HG03159 (cell line): ENCODE measurements at regions not wholly inside any gene's neighbourhood (a gene's known extent, or its start where the extent isn't known, plus 50 kb on each side); places are given as distances from the start of the nearest gene placed in this dataset.

ENCODE experiments used
- ATAC-seq: cut with Tn5 transposase; IDR thresholded peaks from one replicate; pipeline ENCODE4 v1.9.1; 2021; ENCODE audit warnings: mild to moderate bottlenecking, moderate library complexity; ENCODE audit not compliant: unreplicated experiment

DNA sequence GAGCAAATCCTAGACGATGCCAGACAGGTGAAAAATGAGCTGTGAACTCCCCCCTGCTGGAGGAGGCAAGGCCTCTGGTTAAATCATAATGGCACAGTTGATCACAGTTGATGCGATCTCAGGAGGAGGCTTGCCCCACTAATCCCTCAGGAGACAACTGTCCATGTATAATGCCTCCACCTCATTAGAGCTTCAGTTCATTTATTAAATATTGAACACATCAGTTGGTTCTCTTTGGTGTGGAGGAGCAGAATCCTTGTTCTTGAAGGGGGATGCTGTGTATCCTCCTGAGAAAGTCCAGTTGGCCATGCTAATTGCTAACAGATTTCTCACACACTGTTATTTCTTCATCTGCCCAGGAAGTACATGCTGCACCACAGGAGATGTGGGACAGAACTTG, 290.5 kb downstream of the IGSF11 start:
- ATAC-seq: no peak

DNA sequence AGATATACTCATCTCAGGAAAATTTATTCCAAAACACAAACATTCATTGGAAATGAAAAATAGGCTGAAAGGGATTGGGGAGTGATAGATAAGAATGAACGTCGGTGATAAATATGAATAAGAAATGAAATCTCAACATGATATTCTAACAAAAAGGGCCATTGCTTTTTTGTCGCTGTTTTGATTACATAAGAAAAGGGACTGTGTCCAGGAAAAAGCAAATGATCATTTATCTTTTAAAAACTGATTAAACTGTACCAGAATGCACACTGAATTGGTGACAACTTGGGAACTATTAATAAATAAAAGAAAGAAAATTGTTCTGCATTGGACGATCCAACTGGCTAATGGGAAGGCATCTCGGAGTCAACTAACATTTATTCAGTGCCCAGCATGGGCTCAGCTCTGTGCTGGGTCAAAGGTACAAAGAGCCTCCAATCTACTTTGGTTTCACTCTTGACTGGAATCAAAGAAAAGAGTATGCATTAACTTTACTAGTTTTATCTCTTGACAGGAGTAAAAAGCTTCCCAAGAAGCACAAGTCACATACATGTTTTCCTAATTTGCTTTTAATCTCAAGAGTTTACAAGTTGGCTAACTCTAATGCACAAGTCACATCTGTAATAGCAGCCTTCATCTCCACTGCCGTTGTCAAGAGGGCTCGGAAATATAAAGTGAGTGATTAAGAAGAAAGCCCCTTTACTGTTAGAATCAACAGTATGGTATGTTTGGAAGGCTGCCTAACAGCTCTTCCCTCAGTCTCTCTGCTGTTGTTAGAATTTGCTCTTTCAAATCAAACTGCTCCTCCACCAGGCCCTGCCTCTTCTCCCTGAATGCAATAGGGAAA, 280.0 kb downstream of the IGSF11 start:
- ATAC-seq: no peak

DNA sequence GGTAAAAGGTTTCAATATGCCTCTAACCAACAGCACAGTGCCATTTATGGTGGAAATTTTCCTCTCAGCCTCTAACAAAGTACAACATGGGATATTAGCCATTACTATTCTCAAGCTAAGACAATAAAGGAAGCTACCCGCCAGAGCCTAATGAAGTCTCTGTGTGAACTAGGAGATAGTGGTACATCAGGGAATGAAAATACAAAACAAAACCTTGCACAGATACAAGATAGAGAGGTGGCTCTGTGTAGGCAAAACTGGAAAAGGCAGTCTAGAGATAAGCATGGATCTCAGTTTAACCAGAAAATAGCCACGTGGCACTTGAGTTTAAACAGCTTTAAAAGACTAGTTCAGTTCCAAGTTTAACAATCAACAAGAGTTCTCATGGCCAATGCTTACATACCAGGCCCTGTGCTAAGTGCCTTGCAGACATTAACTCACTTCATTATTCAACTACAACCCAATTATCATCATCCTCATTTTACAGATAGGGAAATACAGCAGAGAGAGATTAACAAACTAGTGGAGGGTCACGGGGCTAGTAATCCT, 279.3 kb downstream of the IGSF11 start:
- ATAC-seq: no peak

DNA sequence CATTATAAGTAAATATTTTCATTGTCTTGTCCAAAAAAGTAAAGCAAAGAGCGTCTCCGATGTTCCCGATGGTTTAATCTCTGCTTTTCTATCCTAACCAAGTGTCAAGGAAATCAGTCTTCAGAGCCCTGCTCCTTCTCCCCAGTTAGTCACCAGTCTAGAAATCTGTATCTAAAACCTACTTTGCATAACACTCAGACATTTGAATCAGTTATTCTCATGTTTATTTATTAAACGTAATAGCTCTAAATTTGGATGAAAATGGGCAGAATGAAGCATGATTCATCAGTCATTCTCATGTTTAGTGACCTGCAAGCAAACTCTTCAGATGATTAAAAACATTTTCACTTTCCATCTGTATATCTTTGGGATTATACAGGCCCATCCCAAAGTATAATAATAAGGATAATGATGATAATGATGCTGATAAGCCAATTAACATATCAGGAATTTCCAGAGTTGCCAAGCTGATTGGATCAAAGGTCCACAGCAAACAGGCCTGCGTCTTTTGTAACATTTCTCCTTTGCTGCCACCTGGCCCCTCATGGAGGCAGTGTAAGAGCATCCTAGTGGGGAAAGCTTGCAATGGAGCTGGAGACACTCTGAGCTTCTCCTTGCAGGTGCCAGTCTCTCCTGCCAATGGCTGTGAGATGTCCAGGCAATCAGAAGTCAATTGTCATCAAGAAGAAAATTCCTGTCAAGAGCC, 273.9 kb downstream of the IGSF11 start:
- peak; percentile 38 for ATAC-seq

DNA sequence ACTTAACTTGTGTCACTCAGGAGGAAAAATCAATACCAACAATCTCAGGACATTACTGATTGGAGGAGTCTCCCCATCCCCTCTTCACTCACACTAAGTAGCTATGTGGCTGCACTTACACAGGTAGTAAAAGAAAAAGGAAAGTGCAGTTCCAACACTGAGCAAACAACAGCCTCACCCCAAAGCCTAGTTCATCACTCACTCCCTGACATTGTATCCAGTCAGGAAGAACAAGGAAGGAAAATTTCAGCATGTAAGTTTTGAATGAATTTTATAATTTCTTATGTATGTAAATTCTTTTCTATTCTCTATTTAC, 273.4 kb downstream of the IGSF11 start:
- no peak for ATAC-seq

DNA sequence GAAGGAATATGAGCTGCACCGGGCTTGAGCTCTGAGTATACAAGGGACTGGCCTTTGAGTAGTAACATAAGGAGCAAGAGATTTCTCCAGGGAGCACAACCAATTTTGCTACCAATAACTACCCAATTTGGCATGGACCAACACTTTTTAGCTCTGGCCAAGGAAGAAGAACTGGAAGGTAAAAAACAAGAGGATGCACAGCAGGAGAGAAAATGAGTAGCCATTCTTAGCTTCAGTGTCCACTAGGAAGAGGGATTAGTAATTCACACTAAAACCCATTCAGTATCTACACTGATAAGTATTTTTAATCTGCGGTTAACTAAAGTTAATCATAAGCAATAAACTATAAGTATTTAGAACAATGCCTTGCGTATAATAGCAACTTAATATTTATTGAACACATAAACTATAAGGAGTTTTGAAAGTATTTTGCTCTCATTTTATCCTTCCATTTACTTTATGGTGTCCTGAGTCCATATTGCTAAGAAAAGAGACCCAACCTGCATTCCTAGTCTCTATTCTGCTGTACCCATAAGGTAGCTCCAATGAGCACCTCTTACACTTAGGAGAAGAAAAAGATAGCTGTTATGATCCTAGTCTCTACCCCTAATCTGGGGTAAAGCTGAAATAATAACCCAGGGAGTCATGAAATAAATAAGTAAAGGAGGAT, 268.9 kb downstream of the IGSF11 start:
- ATAC-seq: no peak

DNA sequence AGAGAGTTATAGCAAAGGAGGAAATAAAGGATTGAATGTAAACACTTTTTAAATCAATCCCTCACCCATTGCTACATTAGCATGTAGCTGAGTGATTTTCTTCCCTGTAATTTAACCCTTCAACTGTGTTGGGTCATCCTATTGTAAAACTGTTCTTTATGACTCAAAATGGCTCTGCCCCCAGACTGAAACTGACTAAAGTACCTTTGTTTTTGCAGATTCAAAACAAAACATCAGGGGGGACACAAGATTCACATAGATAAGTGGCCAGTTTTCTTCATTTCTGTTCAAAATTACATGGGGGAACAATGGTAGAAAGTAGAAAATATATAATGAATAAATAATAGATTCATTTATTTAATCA, 268.4 kb downstream of the IGSF11 start:
- ATAC-seq: no peak

DNA sequence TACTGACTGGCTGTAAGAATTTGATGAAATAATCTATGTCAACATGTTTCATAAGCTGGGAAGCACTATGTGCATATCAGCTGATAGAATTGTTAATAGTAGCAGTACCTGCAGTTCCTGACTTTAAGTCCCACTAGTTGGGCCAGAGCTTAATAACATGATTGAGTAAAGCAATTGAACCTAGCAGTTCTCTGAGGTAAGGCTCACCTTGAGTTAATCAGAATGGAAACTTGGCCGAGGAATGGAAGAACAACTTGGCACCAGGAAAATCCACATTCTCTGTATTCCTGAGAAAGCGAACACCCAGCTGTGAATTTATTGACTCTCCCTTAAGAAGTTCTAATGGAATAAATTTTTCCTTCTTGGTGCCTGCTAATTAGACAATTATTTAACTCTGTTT, 262.6 kb downstream of the IGSF11 start:
- ATAC-seq: no peak

DNA sequence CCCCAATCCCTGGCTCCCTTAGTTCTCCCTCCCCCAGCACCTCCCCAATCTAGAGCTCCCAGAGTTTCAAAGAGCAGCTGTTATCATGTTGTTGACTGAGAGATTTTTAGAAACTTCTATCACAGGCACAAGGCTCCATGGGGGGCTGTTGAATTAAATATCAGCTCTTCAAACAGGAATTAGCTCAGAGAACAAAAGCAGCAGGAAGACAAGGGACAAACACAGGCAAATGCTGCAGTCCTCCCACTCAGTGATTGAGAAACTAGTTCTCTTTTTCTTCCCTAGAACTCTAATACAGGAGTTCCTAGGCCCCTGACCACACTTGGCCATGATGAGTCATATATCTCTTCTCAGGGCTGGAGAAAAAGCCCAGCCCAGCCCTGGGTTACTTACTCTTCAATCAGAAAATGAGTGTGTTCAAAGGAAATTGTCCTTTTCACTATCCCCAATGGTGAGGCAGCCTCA, 262.1 kb downstream of the IGSF11 start:
- peak; percentile 97 for ATAC-seq

DNA sequence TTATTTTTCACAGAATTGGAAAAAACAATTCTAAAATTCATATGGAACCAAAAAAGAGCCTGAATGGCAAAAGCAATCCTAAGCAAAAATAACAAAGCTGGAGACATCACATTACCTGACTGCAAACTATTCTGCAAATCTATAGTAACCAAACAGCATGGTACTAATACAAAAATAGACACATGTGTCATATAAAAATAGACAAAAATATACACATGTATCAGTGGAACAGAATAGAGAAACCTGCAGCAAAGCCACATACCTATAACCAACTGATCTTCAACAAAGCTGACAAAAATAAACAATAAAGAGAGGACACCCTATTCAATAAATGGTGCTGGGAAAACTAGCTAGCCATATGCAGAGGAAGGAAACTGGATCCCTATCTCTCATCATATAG, 259.6 kb downstream of the IGSF11 start:
- no peak for ATAC-seq

DNA sequence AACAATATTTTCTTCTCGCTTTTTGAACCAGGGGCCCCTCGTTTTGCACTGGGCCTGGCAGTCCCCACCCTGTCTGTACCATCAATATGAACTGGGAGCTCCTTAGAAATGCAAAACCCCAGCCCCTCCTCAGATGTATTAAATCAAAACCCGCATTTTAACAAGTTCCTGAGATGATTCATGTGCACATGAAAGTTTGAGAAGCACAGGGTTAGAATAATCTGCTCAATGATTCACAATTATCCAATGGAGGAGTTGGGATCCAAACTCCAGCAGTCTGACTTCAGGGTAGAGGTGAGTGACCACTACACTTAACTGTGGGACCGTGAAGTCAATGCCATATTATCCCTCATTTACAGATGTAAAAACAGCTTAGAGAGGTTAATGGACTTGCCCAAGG, 256.4 kb downstream of the IGSF11 start:
- no peak for ATAC-seq

DNA sequence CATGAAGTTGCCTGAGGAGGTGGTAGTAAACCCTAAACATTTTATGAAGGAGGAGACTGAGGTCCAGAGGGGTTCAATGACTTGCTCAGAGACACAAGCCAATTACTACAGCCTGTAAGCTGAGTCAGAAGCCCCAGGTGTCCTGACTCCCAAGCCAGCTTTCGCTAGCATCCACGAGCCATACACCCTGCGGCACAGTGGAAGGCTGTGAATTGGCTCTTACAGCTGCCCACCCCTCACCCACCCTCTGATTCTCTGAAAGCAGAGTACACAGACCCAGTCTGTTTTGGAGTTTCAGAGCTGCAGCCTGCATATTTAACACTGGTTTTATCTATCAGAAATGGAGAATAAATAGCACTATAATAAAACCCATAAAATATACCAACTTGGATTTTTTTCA, 253.4 kb downstream of the IGSF11 start:
- no peak for ATAC-seq

DNA sequence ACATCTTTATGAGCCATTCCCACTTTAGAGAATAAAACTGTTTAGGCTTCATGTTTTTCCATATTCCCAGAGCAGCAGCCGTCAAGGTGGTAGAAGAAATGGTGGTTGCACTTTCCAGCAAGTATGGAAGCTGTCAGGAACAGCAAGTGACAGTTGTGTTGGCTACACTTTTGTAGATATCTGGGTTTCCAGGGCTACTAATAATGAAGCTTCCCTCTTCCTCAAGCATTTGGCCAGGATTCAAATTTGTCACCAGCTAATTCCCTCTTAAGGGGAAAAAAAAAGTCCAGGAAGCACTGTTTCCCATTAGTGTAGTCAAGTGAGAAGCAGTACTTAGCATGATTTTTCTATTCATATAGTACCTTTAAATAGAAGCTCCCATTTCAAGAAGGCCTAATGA, 252.8 kb downstream of the IGSF11 start:
- no peak for ATAC-seq

DNA sequence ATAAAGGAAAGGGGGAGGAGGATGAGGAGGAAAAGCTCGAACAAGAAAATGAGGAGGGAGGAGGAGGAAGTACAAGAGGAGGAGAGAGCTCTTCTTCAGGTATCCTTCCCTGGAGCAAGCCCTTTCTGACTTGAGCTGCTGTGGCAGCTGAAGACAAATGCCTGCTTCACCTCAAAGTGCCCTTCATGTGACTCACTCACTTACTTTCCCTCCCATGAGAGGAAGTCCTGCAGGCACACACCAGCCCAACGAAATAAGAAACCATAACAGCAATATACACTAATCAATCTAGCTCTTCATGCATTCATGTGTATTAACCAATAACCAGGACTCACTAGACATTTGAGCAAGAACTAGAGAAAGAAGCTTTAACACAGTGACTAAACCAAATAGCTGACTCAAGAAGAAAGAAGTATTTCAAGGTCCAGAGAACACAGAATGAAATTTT, 251.9 kb downstream of the IGSF11 start:
- peak; percentile 96 for ATAC-seq

DNA sequence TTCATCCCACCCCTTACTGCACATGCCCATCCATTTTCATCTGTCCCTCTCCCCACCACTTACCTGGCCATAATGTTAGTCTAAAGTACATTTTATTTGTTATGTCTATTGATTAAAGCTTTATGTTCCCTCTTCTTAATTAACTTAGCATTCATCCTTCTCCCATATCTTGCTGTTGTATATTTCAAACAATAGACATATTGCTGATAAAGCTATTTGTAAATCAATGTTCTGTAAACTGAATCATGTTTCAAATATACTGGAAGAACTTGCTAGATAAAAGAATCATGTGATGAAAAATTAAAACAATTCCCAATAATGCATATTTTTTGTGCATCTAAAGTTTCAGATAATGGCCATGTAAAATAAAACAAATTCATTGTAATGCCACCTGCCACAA, 249.2 kb downstream of the IGSF11 start:
- no peak for ATAC-seq

DNA sequence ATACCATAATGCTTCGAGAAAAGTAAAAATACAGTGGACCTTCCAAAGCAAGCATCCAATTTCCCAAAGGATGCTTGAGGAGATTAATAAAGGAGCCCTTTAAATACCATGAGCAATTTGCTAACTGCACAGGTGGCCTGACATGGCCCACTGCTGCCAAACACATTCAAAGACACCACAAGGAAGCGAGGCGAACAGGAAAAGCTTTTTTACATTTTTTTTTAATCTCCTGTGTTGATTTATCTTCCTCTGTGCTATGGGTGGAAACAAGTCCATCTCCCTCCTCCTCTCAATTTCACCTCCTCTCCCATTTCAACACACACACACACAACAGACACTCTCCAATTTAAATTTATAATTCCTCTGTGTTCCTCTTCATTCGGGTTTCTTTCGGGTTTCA, 243.4 kb downstream of the IGSF11 start:
- no peak for ATAC-seq

DNA sequence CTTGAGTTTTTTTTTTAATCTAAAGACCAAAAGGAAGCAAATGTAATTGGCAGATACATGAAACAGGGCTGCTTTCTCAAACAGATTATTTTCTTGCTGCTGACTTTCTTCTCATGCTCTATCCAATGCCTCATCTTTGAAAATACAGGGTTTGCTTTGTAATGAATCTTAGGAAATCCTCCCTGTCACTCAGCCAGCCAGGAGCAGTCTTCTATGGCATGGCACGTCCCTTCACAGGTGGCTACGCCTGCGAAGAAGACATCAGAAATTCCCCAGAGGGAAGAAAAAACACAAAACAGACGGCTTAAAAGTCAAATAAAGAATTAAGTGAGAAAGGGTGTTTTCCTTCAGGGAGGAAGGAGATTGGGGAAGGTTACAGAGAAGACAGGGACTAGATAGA, 242.5 kb downstream of the IGSF11 start:
- no peak for ATAC-seq

DNA sequence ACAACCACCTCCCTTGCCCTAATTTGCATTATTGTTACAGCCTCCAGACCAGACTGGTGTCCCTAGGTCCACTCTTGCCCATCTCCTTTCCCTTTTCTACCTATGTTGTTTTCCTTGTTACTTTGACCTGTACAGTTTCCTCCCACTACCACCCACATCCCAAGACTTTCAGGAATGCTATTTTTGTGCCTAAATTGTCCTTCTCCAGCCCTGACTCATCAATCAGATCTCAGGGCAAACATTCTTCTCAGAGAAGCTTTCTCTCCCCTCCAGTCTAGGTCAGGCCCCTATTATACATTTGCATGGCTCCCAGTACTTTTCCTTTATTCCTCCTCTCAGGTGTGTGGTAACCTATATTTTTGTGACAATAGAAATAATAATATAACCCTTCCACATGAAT, 241.5 kb downstream of the IGSF11 start:
- ATAC-seq: no peak

DNA sequence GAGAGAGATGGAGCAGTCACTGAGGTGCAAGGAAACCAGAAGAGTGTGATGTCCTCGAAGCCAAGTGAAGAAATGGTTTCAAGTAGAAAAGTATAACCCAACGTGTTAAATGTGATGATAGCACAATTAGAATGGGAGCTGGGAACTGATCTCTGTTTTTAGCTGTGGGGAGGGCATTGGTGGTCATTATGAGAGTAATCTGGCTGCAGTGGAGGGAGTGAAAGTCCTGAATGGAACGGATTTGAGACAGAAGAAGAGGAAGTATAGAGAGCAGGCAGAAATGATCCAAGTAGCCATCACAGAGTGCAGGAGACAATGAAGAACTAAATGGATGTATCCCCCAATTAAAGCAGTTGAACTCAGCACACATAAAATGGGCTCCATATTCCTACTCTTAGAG, 235.3 kb downstream of the IGSF11 start:
- ATAC-seq: no peak

DNA sequence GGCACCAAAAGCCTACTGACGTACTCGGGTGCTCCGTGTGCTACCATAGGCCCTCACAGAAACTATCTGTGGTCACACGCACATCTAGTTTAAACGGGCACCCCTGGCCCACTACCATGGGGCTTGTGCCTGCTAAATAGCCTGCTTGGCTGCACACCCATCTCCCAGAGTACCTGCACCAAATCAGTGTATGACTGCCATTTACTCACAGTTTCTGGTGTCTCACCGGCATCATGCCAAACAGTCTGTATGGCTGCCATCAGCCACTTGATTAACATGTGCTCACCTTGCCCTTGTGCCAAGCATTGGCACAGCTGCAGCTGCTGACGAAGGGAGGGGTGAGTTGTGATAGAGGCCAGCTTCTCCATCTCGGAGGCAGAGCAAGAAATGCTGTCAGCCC, 232.7 kb downstream of the IGSF11 start:
- ATAC-seq: no peak

DNA sequence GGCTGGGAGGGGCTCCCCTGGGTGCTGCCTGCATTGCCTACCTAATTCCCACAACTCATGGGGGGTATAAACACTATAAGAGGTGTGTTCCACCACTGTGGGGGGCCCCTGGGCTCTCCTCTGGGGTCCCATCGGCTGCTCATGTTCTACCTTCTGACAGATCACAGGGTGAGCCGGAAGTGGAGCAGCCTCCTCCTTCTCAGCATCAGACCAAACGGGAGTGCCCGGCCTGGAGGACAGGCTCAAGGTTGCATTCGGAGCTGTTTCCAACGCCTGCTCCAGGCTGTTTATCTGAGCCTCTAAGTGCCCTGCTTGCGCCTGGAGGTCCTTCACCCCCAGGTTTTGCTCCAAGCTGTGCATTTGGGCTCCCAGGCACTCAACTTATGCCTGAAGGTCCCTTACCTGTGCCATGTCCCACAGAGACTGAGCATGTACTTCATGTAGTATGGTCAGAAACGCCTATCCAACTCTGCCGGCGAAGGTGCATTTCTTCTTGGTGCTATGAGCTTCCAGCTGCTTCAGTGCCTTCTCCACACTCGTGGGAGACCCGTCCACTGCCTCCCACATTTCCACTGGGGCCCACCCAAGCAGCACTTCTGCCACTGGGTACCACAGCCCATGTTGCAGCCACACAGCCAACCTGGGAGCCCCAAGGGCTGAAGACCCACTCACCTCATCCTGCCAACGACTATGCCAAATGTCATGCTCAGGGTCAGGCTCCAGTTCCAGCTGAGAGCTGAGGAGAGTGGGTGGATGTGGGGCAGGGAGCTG, 232.1 kb downstream of the IGSF11 start:
- no peak for ATAC-seq
